ENCODE measurements at regions not wholly inside any gene's neighbourhood (a gene's known extent, or its start where the extent isn't known, plus 50 kb on each side); places are given as distances from the start of the nearest gene placed in this dataset.
A peak's percentile ranks its signal among the peaks of the same experiment; 100 is the strongest.

DNA sequence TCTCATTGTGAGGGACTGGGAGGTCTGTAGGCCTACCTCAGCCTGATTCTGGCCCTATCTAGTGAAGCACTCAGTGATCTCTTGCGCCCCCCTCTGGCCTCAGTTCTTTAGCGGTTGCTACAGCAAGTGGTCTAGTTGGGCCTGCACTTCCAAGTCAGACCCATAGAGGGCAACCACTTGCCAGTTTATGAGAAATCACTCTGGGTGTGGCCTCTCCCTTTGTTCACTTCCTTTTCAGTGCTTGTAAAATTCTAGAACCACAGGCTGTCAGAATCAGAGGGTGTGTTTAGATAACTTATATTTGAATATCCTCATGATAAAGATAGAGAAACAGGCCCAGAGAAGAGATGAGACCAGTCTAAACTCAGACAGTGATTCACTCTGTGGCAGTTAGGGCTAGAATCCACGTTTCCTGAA is 60.9 kb upstream of the LAS1L start:
- TF ChIP-seq, protein P1, sequence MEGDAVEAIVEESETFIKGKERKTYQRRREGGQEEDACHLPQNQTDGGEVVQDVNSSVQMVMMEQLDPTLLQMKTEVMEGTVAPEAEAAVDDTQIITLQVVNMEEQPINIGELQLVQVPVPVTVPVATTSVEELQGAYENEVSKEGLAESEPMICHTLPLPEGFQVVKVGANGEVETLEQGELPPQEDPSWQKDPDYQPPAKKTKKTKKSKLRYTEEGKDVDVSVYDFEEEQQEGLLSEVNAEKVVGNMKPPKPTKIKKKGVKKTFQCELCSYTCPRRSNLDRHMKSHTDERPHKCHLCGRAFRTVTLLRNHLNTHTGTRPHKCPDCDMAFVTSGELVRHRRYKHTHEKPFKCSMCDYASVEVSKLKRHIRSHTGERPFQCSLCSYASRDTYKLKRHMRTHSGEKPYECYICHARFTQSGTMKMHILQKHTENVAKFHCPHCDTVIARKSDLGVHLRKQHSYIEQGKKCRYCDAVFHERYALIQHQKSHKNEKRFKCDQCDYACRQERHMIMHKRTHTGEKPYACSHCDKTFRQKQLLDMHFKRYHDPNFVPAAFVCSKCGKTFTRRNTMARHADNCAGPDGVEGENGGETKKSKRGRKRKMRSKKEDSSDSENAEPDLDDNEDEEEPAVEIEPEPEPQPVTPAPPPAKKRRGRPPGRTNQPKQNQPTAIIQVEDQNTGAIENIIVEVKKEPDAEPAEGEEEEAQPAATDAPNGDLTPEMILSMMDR (IDR thresholded peaks at IDR 0.05), result peak; percentile 92
- intact Hi-C loops (cut with DNase I), result no loop called here
- Histone ChIP-seq H3K36me3 (no peaks in the 10 kb centered on the region), H3K9me3 (no peaks in the 10 kb centered on the region), H3K4me1 (peaks cover 9% of the 10 kb centered on the region), H3K27me3 (no peaks in the 10 kb centered on the region), H3K4me3 (no peak overlapping the region), H3K27ac (peak overlapping the region; percentile 68)
- ATAC-seq, result peak; percentile 99
- peak; percentile 91 for DNase-seq

DNA sequence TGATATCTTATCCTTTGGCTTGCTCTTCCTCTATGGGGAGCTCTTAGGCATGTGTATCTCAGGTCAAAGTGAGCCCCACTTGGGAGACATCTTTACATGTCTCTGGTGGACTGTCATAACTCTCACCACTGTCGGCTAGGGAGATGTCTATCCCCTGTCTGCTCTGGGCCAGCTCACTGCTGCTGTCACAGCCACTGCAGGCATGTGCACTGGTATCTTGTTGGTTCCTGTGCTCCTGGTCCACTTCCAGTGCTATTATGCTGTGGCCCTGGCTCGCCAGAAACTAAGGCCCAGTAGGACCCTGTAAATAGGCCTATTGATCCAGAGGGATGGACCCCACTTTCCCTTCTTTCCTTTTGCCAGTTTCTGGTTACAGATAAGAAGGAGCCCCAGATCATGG is 56.6 kb upstream of the LAS1L start:
- Histone ChIP-seq H3K4me1 (peaks cover 7% of the 10 kb centered on the region), H3K27me3 (no peaks in the 10 kb centered on the region), H3K36me3 (no peaks in the 10 kb centered on the region), H3K27ac (no peak overlapping the region), H3K9me3 (no peaks in the 10 kb centered on the region), H3K4me3 (no peak overlapping the region)
- no peak for DNase-seq
- intact Hi-C loops (cut with DNase I), result no loop called here
- no peak for ATAC-seq
- TF ChIP-seq, protein P1 (IDR thresholded peaks at IDR 0.05), result no peak

DNA sequence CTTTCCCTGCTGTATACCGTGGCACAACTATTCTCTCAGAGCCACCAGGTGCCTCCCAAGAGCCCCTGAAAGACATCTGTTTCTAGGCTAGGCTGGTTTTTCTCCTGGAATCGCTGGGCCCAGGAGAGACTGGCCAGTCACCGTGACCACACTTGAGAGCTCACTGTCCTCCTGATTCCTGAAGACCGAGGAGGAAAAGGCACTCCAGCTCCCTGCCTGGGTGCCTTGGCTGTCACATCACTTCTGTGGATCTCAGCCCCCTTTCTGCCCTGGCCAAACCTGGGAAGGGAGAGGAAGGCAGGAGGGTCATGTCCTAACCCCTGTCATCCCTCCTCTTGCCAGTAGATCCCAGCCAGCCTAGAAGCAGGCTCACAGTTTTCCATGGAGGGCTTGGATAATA is 54.7 kb upstream of the LAS1L start:
- ATAC-seq (no peak), DNase-seq (no peak)
- H3K27me3 ChIP-seq, result no peaks in the 10 kb centered on the region
- no peaks in the 10 kb centered on the region for H3K36me3 ChIP-seq
- H3K27ac ChIP-seq, result no peak overlapping the region
- H3K4me3 ChIP-seq, result peak overlapping the region; percentile 35
- TF ChIP-seq, protein P1 (IDR thresholded peaks at IDR 0.05), result no peak
- H3K9me3 ChIP-seq, result no peaks in the 10 kb centered on the region
- intact Hi-C loops (cut with DNase I), result loop anchor here (10.0 kb wide), 1 partner anchor 395 kb away; no protein-coding TSS in a partner anchor
- no peaks in the 10 kb centered on the region for H3K4me1 ChIP-seq

DNA sequence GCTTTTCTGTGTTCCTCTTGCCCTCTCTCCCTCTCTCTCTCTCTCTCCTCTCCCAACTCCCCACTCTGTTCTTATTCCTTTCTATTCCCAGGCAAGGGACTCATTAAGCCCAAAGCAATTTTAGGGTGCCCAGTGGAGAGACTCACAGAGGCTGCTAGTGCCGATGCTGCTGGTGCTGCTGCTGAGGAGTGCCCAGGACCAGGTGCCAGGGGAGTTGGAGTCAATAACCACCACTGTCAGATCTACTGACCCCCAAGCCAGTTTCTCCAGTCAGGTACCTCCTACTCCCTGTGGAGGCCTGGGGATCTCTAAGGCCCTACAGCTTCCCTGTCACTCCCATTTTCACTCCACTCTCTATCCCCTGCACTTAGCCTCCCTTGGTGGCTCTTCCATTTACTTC is 54.2 kb upstream of the LAS1L start:
- TF ChIP-seq, protein P1 (IDR thresholded peaks at IDR 0.05), result no peak
- Histone ChIP-seq H3K4me3 (peak overlapping the region; percentile 35), H3K4me1 (no peaks in the 10 kb centered on the region), H3K27ac (peak overlapping the region; percentile 55), H3K27me3 (no peaks in the 10 kb centered on the region), H3K36me3 (no peaks in the 10 kb centered on the region), H3K9me3 (no peaks in the 10 kb centered on the region)
- no peak for DNase-seq
- ATAC-seq, result no peak
- intact Hi-C loops (cut with DNase I), result loop anchor here (10.0 kb wide), 1 partner anchor 396 kb away; no protein-coding TSS in a partner anchor

DNA sequence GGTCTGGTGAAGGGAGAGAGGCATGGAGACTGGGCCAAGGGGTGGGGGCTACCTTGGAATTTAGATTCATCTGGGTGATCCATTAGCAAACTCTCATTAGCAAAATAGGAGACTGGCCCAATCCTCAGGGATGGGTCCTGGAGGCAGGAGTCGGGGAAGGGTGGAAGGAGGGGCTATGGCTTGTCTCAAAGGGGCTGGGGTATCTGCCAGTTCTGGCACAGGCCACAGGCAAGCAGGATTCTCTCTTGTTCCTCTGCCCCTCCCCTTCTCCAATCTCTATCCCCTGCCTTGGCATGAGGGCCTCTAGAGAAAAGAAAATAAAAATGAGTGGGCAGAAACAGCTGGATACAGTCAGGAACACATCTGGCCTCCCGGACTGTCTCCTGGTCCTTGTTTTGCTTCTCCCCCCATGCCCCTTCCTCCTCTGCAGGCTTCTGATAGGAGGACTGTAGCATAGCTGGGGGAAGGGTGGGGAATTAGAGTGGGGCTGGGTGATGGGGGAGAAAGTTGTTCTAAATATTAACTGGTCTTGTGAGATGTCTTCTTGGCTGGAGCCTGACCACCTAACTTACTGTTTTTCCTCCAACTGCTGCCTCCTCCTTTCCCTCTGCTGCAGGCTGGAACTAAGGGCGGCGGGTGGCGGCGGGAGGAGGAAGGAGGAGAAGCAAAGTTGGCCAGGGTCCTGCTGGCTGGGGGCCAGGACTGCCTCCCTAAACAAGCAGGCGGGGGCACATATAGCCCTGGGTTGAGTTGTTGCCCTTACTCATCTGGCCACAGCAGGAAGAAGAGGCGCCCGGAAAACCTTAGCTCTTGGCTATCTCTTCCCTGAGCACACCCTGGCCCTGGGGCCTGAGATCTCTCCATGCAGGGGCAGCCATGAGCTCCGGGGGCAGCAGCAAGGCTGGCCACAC is 53.3 kb upstream of the LAS1L start:
- peak overlapping the region; percentile 55 for H3K27ac ChIP-seq
- no peaks in the 10 kb centered on the region for H3K36me3 ChIP-seq
- no peaks in the 10 kb centered on the region for H3K4me1 ChIP-seq
- DNase-seq, result peak; percentile 80
- H3K4me3 ChIP-seq, result peak overlapping the region; percentile 35
- no peaks in the 10 kb centered on the region for H3K27me3 ChIP-seq
- intact Hi-C loops (cut with DNase I), result loop anchor here (10.0 kb wide), 1 partner anchor 397 kb away; no protein-coding TSS in a partner anchor
- ATAC-seq, result peak; percentile 78
- TF ChIP-seq, protein P1 (IDR thresholded peaks at IDR 0.05), result no peak
- H3K9me3 ChIP-seq, result no peaks in the 10 kb centered on the region

Measured in upper lobe of right lung (tissue), 1 donor.